ENCODE measurements at regions not wholly inside any gene's neighbourhood (a gene's known extent, or its start where the extent isn't known, plus 50 kb on each side); places are given as distances from the start of the nearest gene placed in this dataset.

- H3K9ac ChIP-seq (ENCODE audit: low read length), result peak overlapping the region; percentile 32; the same call in 1 of the 2 replicates
- TF ChIP-seq CTCF (IDR thresholded peaks at IDR 0.05; ENCODE audit: low read length), result no peak
- no peak for TF ChIP-seq EZH2 (IDR thresholded peaks at IDR 0.05; ENCODE audit: borderline replicate concordance, low read length)
Observed at GRCh38 chr6:37116326-37116725, 53.6 kb upstream of the PIM1 start.

GRCh38 chr6:37119387-37119886, 50.5 kb upstream of the PIM1 start:
- Histone ChIP-seq H4K20me1 (ENCODE audit: insufficient read depth, low read length) (no peaks in the 10 kb centered on the region), H3K9me2 (ENCODE audit: low read depth, low read length) (no peaks in the 10 kb centered on the region), H3K79me2 (ENCODE audit: insufficient read depth, low read length) (no peaks in the 10 kb centered on the region), H3K4me1 (ENCODE audit: insufficient read depth, low read length, severe bottlenecking) (peaks cover 48% of the 10 kb centered on the region), H3K4me2 (ENCODE audit: low read length) (peak overlapping the region; percentile 2; the same call in 1 of the 2 replicates), H3K27me3 (ENCODE audit: insufficient read depth, low read length) (no peaks in the 10 kb centered on the region), H3K9ac (ENCODE audit: low read length) (peak overlapping the region; percentile 0; the same call in 1 of the 2 replicates), H3K27ac (ENCODE audit: low read depth, low read length, poor library complexity, severe bottlenecking) (peak overlapping the region; percentile 38), H3K4me3 (ENCODE audit: low read depth, low read length, poor library complexity, severe bottlenecking) (no peak overlapping the region), H3K36me3 (ENCODE audit: insufficient read depth, low read length) (no peaks in the 10 kb centered on the region), H2AFZ (ENCODE audit: low read length) (no peak overlapping the region), H3F3A (ENCODE audit: insufficient read depth, low read length) (no peaks in the 10 kb centered on the region), H3K9me3 (ENCODE audit: low read length) (no peaks in the 10 kb centered on the region)
- TF ChIP-seq CTCF (IDR thresholded peaks at IDR 0.05; ENCODE audit: low read length) (no peak), EZH2 (IDR thresholded peaks at IDR 0.05; ENCODE audit: borderline replicate concordance, low read length) (no peak)

More at GRCh38 chr6:37116326-37116725, 53.6 kb upstream of the PIM1 start:
- H3K79me2 ChIP-seq (ENCODE audit: insufficient read depth, low read length), result no peaks in the 10 kb centered on the region
- H3K27ac ChIP-seq (ENCODE audit: low read depth, low read length, poor library complexity, severe bottlenecking), result peak overlapping the region; percentile 88
- no peaks in the 10 kb centered on the region for H3K9me2 ChIP-seq (ENCODE audit: low read depth, low read length)
- H3K4me3 ChIP-seq (ENCODE audit: low read depth, low read length, poor library complexity, severe bottlenecking), result no peak overlapping the region
- no peak overlapping the region for H2AFZ ChIP-seq (ENCODE audit: low read length)
- H4K20me1 ChIP-seq (ENCODE audit: insufficient read depth, low read length), result no peaks in the 10 kb centered on the region
- H3K9me3 ChIP-seq (ENCODE audit: low read length), result no peaks in the 10 kb centered on the region
- peak overlapping the region; percentile 11; the same call in 1 of the 2 replicates for H3K4me2 ChIP-seq (ENCODE audit: low read length)
- no peaks in the 10 kb centered on the region for H3F3A ChIP-seq (ENCODE audit: insufficient read depth, low read length)
- H3K36me3 ChIP-seq (ENCODE audit: insufficient read depth, low read length), result no peaks in the 10 kb centered on the region
- no peaks in the 10 kb centered on the region for H3K27me3 ChIP-seq (ENCODE audit: insufficient read depth, low read length)
- H3K4me1 ChIP-seq (ENCODE audit: insufficient read depth, low read length, severe bottlenecking), result peaks cover 40% of the 10 kb centered on the region
